Liver (tissue), 8 donors: ENCODE measurements at regions not wholly inside any gene's neighbourhood (a gene's known extent, or its start where the extent isn't known, plus 50 kb on each side); places are given as distances from the start of the nearest gene placed in this dataset.

ENCODE experiments used
- DNase-seq: peaks from one replicate; pipeline ENCODE4 v3.0.0-alpha.2; 2017; ENCODE audit warnings: low spot score
- H3K27ac ChIP-seq, 2 donors: one replicate each; pipeline ENCODE4 v1.7.0; 2013; ENCODE audit warnings: inconsistent platforms in 2 of 2, low read length in 2 of 2, control low read depth in 1 of 2, low read depth in 1 of 2, mild to moderate bottlenecking in 1 of 2
- H3K27me3 ChIP-seq, 4 donors: one replicate each; pipeline versions ENCODE4 v1.6.1 to v1.7.0; 2013; ENCODE audit warnings: low read length in 3 of 4, inconsistent platforms in 1 of 4, mild to moderate bottlenecking in 1 of 4, moderate library complexity in 1 of 4; ENCODE audit not compliant: control insufficient read depth in 4 of 4, insufficient read depth in 4 of 4
- H3K36me3 ChIP-seq, 4 donors: one replicate each; pipeline versions ENCODE4 v1.6.1 to v1.7.0; 2013; ENCODE audit warnings: low read length in 3 of 4, mild to moderate bottlenecking in 3 of 4, low read depth in 1 of 4, moderate library complexity in 1 of 4; ENCODE audit not compliant: control insufficient read depth in 4 of 4, insufficient read depth in 3 of 4
- H3K4me1 ChIP-seq, 4 donors: one replicate each; pipeline versions ENCODE4 v1.6.1 to v1.7.0; 2013; ENCODE audit warnings: low read length in 3 of 4, mild to moderate bottlenecking in 3 of 4, moderate library complexity in 1 of 4; ENCODE audit not compliant: control insufficient read depth in 4 of 4, insufficient read depth in 4 of 4
- H3K4me3 ChIP-seq, 3 donors: one replicate each; pipeline versions ENCODE4 v1.6.1 to v1.7.0; 2013; ENCODE audit warnings: low read length in 3 of 3, control low read depth in 1 of 3, low read depth in 1 of 3, mild to moderate bottlenecking in 1 of 3
- H3K9ac ChIP-seq, 2 donors: one replicate each; pipeline ENCODE4 v1.7.0; 2013; ENCODE audit warnings: low read length in 2 of 2, mild to moderate bottlenecking in 2 of 2, moderate library complexity in 2 of 2, control low read depth in 1 of 2, low read depth in 1 of 2
- H3K9me3 ChIP-seq, 4 donors: one replicate each; pipeline versions ENCODE4 v1.6.1 to v1.7.0; 2013; ENCODE audit warnings: low read length in 3 of 4; ENCODE audit not compliant: control insufficient read depth in 4 of 4
- CTCF ChIP-seq: fragments of 150-350 bp; IDR thresholded peaks from 2 replicates; pipeline ENCODE4 v1.5.1; 2017; ENCODE audit warnings: improper control_type of control experiment, low read depth, low read length; ENCODE audit not compliant: missing input control
- EGR1 ChIP-seq, 2 donors: IDR thresholded peaks; 2 replicates each; pipeline ENCODE4 v1.6.1; 2016 to 2018; ENCODE audit warnings: antibody characterized with exemption in 2 of 2, low read depth in 2 of 2
- FOXA1 ChIP-seq: IDR thresholded peaks from 2 replicates; pipeline ENCODE4 v1.6.1; 2016; ENCODE audit warnings: antibody characterized with exemption
- FOXA2 ChIP-seq: IDR thresholded peaks from 2 replicates; pipeline ENCODE4 v1.6.1; 2016; ENCODE audit warnings: antibody characterized with exemption
- GABPA ChIP-seq, 2 donors: IDR thresholded peaks in 1 of 2; conservative IDR thresholded peaks in 1 of 2; 2 replicates each; pipeline ENCODE4 v1.6.1; 2016; ENCODE audit warnings: antibody characterized with exemption in 2 of 2, mild to moderate bottlenecking in 1 of 2, moderate library complexity in 1 of 2
- HNF4A ChIP-seq, 2 donors: conservative IDR thresholded peaks; 2 replicates each; pipeline ENCODE4 v1.6.1; 2016; ENCODE audit warnings: antibody characterized with exemption in 2 of 2, mild to moderate bottlenecking in 2 of 2
- JUND ChIP-seq, 2 donors: IDR thresholded peaks; 2 replicates each; pipeline ENCODE4 v1.6.1; 2016; ENCODE audit warnings: antibody characterized with exemption in 2 of 2
- NR2F2 ChIP-seq: IDR thresholded peaks from 2 replicates; pipeline ENCODE4 v1.6.1; 2016; ENCODE audit warnings: antibody characterized with exemption
- RAD21 ChIP-seq, 2 donors: IDR thresholded peaks; 2 replicates each; pipeline ENCODE4 v1.6.1; 2016; ENCODE audit warnings: antibody characterized with exemption in 2 of 2, mild to moderate bottlenecking in 2 of 2
- REST ChIP-seq: IDR thresholded peaks from 2 replicates; pipeline ENCODE4 v1.6.1; 2016; ENCODE audit warnings: antibody characterized with exemption, mild to moderate bottlenecking
- RXRA ChIP-seq, 2 donors: IDR thresholded peaks; 2 replicates each; pipeline ENCODE4 v1.6.1; 2017 to 2018; ENCODE audit warnings: antibody characterized with exemption in 2 of 2, mild to moderate bottlenecking in 1 of 2
- TAF1 ChIP-seq: conservative IDR thresholded peaks from 2 replicates; pipeline ENCODE4 v1.6.1; 2016; ENCODE audit warnings: antibody characterized with exemption, mild to moderate bottlenecking
- ZBTB33 ChIP-seq: IDR thresholded peaks from 2 replicates; pipeline ENCODE4 v1.6.1; 2016; ENCODE audit warnings: antibody characterized with exemption
- WGBS: extraction: QIAGEN DNeasy Blood & Tissue Kit; methylation state at CpG from one replicate; pipeline ENCODE4 v1.1.7; 2013; 5-methylcytosine and 5-hydroxymethylcytosine counted together
- donor health status: healthy.
- donor health status: healthy.
- donor health status: healthy.
- donor health status: healthy.
- donor health status: healthy.

- Histone ChIP-seq H3K4me1 (no peaks in the 10 kb centered on the region), H3K27me3 (no peaks in the 10 kb centered on the region), H3K9me3 (no peaks in the 10 kb centered on the region), H3K4me3 (no peak overlapping the region), H3K27ac (no peak overlapping the region), H3K9ac (no peak overlapping the region), H3K36me3 (no peaks in the 10 kb centered on the region)
- DNase-seq = no peak
- over 99% methylated on average over 2 of the region's 2 CpGs for WGBS
- TF ChIP-seq GABPA (IDR thresholded peaks at IDR 0.05 in 1 of 2, conservative IDR thresholded peaks at IDR 0.05 in 1 of 2) (no peak), NR2F2 (no peak), REST (no peak), FOXA1 (no peak), CTCF (no peak), FOXA2 (no peak), ZBTB33 (no peak), RAD21 (IDR thresholded peaks at IDR 0.05) (no peak), JUND (IDR thresholded peaks at IDR 0.05) (no peak), EGR1 (IDR thresholded peaks at IDR 0.05; ENCODE audit: low read depth in 2 of 2) (no peak), TAF1 (no peak), HNF4A (conservative IDR thresholded peaks at IDR 0.05) (no peak)
Measured at GRCh38 chr4:123469696-123470095, 73.1 kb downstream of the SPRY1 start.

GRCh38 chr4:123470640-123471039, 74.0 kb downstream of the SPRY1 start:
- no peaks in the 10 kb centered on the region for H3K9me3 ChIP-seq
- no peak for DNase-seq
- WGBS = 96% methylated on average over 2 of the region's 2 CpGs

More at GRCh38 chr4:123470640-123471039, 74.0 kb downstream of the SPRY1 start:
- Histone ChIP-seq H3K27me3 (no peaks in the 10 kb centered on the region), H3K27ac (no peak overlapping the region), H3K36me3 (no peaks in the 10 kb centered on the region), H3K9ac (no peak overlapping the region), H3K4me1 (no peaks in the 10 kb centered on the region), H3K4me3 (no peak overlapping the region)
- TF ChIP-seq RXRA (IDR thresholded peaks at IDR 0.05) = no peak
